22Rv1 (cell line): ENCODE measurements at regions not wholly inside any gene's neighbourhood (a gene's known extent, or its start where the extent isn't known, plus 50 kb on each side); places are given as distances from the start of the nearest gene placed in this dataset.
"Not testable (repeated sequence)": the region's sequence is repeated elsewhere in the genome, so short reads cannot be mapped to it uniquely, and the experiment has no call there.

Experiments used
- H3K27ac ChIP-seq: fragments of 450-650 bp; 2 replicates; pipeline ENCODE4 v1.5.1; 2017
- CTCF ChIP-seq: fragments of 450-650 bp; IDR thresholded peaks from 2 replicates; pipeline ENCODE4 v1.5.1; 2017; ENCODE audit warnings: mild to moderate bottlenecking
- ZFX ChIP-seq: fragments of 450-650 bp; IDR thresholded peaks from 2 replicates; pipeline ENCODE4 v1.6.1; 2017; ENCODE audit warnings: antibody characterized with exemption, borderline replicate concordance

- no peak for TF ChIP-seq CTCF
- no peak for TF ChIP-seq ZFX
- H3K27ac ChIP-seq, result no peak overlapping the region
These were observed 521.6 kb upstream of the ZNF337 start for GRCh38 chr20:26218301-26218700.

GRCh38 chr20:26216025-26216424 is 519.4 kb upstream of the ZNF337 start:
- H3K27ac ChIP-seq, result no peak overlapping the region
- TF ChIP-seq CTCF (no peak), ZFX (no peak)

- H3K27ac ChIP-seq, result no peak overlapping the region
- TF ChIP-seq CTCF (no peak), ZFX (no peak)
These were observed 518.3 kb upstream of the ZNF337 start for GRCh38 chr20:26214991-26215390.

GRCh38 chr20:26209171-26209941 is 512.7 kb upstream of the ZNF337 start:
- TF ChIP-seq CTCF, result no peak
- TF ChIP-seq ZFX, result no peak
- H3K27ac ChIP-seq, result no peak overlapping the region

GRCh38 chr20:26208296-26209091 is 511.8 kb upstream of the ZNF337 start:
- H3K27ac ChIP-seq, result no peak overlapping the region
- no peak for TF ChIP-seq CTCF
- no peak for TF ChIP-seq ZFX

- not testable (repeated sequence) for H3K27ac ChIP-seq
These were observed 511.3 kb upstream of the ZNF337 start for GRCh38 chr20:26207967-26208295.

GRCh38 chr20:26207237-26207966 is 510.7 kb upstream of the ZNF337 start:
- H3K27ac ChIP-seq, result no peak overlapping the region
- TF ChIP-seq ZFX (no peak), CTCF (no peak)
